ENCODE measurements at regions not wholly inside any gene's neighbourhood (a gene's known extent, or its start where the extent isn't known, plus 50 kb on each side); places are given as distances from the start of the nearest gene placed in this dataset.

DNA sequence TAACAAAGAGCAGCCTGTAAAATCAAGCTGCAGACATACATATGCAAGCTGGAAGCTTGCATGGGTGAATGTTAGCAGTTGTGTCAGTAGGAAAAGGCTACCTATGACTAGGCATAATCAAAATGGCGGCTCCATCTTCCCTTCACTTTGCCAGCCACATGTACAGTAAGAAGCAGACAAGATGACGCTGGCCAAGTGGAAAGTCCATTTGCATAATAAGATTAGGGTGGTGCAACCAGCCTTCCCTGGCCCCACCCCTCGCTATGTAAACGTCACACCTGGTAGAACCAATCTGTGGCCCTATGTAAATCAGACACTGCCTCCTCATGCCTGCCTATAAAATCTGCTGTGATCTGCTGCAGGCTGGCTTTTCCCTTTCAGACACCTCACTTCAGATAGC lies 171.9 kb upstream of the USP25 start:
- DNase-seq: no peak

DNA sequence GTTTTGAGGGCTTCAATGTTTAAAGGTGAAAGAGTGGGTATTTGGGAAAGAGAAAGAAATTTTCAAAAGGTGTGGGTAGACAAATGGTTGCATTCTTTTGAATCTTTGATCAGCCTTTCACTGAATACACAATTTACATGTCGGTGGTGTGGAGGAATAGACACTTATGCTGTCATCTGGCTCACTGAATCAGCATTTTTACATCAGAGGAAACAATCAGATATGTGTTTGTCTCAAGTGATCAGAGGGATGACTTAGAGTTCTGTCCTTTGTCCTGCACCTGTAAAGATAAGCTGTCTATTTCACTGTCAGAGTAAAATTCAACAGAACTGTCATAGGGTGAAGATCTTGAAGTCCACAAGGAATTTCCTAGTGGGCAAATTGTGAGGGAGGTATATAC lies 170.9 kb upstream of the USP25 start:
- no peak for DNase-seq

DNA sequence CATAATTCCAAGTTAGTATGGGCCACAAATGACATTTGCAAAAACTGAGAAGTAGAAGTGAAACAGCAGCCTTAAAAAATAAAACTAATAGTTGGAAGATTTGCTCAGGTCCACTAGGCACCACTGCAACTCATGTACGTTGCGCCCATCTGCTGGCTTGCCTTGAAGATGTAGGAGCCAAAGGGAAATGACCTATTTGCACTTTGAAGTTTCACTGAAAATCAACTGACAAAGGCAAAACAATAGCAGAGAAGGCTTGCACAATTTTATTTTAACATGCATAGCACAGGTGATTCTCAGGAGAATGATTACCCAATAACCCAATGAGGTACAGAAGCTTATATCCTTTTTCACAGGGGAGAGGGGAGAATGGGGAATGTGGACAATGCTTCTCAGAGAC lies 170.1 kb upstream of the USP25 start:
- no peak for DNase-seq

DNA sequence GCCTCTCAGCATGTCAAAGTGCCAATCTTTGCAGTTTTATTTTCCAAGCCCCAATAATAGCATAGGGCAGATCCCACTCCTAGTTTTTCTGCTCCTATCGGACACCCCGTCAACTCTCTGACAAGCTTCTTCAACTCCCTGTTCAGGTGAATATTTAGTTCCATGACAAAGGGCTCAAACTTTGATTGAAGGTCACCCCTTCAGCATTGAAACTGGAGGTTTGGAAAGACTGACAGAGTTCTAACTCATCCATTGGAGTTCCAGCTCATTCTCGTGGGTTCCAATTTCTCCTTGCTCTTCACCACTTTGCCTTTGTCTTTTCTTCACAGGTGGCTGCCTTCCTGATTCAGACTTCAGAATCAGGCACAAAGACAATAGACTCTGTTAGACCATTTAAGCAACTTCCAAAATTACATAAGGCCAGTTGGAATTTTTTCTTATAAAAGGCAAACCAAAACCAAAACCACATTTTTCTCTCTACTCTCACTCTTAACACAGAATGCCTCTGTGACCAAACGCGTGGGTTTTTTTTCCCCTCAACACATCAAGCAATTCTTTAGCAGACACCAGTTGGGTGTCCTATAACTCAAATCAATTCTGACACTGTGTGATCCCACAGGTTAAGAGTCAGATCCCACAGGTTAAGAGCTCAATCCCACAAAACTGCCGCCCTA lies 169.3 kb upstream of the USP25 start:
- no peak for DNase-seq

DNA sequence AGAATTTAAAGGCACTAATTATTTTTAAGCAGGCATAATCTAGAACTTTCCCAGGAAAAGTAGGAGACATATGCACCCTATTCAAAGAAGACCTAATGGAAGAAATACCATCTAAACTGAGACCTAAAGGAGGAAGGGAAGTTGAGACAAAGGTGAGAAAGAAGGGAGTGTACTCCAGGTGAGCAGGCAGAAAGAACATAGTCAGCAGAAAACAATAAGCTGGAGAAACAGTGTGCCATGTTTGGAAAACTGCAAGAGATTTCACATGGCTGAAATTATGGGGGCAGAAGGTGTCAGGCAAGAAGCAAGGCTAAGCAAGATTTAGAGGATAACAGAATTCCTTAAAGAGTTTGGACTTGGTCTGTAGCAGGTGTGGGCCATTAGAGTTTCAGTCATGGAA lies 167.0 kb upstream of the USP25 start:
- DNase-seq: no peak

DNA sequence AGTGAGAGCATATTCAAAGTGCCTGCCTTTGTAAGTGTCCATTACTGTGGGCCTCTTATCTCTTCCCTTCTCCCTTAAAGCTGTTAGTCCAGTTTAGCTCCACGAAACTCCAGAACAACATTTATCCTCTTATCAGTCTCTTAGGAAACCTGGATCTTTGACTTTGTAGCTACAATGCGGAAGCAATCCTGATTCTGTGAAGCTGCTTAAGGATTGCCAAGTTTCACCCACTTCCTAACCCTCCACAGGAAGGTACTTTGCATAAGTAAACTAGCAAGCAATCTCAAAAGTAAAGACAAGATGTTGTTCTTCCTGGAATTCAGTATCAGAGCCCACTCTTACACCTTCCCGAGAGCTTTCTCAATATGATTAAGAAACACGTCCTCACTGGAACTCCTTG lies 164.9 kb upstream of the USP25 start:
- DNase-seq: no peak

DNA sequence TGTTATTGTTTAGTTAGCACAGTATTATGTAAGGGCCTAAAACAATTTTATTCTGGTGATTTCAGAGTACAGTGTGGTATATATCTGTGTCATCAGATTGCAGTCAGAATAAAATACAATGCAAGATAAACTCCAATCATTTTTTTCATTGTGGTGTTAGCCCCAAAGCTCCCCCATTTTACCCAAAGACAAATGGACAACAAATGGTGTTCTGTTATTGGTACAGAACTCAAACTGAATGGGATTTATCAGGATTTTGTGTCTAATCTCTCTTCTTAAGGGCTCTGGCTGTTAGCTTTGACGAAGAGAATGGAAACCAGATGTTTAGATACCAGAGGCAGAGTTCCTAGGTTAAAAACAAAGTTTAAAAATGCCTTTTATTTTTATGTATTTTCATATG lies 163.1 kb upstream of the USP25 start:
- no peak for DNase-seq

DNA sequence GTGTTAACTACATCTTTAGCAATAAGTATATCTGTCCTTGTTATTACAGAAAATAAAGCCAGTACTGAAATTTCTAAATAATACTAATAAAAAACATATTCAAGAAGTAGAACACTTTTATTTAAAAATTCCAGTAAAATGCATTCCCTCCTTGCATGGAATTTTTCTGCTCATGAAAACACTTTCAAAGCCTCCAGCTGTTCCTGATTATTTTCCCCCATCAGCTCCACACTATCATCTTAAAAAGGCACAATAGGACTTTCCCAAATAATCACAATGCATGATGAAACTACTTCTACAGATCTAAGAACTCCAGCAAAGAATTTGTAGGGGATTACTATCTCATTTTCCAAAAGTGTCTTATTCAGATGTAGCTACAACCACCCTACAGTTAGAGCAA lies 162.6 kb upstream of the USP25 start:
- no peak for DNase-seq

DNA sequence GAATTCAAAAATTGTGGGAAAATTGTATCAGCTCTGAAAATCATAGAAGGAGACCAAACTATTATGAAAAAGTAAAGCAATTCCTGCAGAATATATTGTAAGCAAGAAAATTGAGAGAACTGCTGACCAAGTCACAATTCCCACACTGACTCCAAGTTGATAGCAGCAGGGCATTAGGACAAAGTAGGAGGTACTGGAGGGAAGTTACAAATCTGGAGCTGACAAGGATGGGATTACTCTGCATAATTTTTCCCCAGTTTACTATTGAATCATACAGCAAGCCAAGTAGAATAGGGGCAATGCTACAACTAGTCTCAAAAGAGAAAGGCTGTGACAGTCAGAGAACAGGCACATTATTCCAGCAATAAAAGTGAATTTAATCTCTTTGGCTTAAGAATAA lies 161.3 kb upstream of the USP25 start:
- no peak for DNase-seq

DNA sequence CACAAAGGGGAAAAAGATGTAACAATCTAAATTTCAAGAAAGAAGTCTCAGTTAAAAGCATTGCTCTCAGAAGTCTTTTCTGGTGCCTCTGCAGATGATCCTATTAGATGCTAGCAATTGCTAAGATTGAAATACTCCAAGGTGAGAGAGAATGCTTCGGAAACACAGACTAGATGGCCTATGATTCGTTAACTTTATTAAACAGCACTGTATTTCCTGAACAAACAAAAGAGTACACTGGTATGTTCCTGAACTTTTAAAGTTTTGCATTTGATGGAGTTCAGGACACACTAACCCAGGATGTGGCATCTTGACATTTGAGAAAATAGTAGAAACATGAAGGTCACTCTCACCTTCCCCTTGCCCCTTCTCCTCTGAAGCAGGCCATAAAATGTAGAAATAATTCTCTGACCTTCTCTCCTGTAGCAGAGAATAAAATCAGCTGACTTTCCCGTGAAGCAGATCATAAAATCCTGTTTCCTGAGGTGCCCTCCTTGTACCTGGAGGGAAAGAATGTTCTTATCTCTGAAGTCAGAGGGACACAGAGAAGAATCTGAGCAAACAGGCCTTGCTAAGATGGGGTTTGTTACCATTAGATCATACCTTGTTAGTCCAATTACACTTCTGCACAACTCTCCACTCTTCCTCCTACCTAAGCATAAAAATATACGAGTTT lies 142.9 kb upstream of the USP25 start:
- DNase-seq: no peak

DNA sequence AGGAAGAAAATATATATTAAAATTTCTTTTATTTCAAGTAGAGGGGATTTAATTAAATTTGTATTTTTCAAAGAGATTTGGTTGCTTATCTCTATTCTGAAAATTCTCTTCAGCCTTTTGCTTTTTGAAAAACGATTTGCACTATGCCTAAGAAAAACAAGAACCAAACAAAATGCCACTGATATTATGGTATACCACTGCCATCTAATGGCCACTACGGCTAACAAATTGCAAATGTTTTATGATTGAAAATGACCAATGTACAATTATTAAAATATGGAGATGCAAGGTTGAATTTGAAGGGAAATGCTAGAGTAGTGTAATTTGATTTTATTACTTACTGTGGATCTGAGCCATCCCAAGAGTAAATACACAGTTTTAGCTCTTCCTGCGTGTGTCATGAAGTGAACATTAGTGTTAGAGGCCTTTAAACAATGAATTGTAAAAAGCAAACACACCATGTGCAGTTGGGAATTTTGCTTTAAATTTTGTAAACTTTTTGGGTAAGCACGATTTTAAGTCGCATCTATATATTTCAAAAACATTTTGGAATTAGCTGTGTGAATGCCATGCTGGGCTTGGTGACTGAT lies 137.4 kb upstream of the USP25 start:
- no peak for DNase-seq

DNA sequence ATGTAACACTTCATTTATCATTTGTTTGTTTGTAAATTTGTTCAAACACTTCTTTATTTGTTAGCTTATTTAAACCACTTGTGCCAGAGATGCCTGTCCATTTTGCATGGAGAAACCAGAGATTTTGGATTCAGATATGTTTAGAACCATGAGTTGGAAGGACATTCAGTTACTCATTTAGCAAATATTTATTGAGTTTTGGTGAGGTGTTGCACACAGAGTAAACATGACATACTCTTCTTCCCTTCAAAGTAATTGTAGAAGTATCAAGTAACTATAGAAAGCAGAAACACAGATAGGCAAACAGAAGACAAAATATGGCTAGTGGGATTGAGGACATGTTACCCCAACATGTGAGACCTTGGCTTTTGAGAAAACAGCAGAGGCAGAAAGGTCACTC lies 136.8 kb upstream of the USP25 start:
- no peak for DNase-seq

DNA sequence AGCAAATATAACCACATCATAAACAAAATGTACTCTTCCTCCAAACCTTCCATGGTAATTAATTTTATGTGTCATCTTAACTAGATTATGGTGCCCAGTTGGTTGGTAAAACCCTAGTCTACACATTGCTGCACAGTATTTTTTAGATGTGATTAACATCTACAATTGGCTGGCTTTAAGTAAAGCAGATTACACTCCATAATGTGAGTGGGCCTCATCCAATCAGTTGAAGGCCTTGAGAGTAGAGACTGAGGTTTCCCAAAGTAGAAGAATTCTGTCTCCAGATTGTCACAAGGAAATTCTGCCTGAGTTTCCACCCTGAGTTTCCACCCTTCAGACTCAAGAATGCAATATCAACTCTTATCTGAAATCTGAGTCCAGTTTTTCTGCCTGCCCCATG lies 128.4 kb upstream of the USP25 start:
- no peak for DNase-seq

DNA sequence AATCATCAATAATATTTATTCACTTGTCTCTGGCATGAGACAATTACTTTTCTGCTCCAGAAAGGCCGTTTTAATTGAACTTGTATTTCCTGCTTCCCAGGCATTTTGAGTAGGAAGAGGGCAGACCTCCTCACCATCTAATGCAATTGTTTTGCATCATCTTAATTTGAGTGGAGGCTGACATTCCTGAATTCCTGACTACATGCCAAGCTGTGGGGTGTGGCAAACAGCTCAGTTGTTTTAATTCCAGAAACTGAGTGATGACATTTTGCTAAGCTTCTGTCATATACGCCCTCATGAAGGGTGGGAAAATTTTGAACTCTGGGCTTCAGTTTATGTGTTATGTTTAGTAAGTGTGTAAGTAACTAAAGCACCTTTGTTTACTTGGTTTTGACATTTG lies 125.4 kb upstream of the USP25 start:
- DNase-seq: no peak

DNA sequence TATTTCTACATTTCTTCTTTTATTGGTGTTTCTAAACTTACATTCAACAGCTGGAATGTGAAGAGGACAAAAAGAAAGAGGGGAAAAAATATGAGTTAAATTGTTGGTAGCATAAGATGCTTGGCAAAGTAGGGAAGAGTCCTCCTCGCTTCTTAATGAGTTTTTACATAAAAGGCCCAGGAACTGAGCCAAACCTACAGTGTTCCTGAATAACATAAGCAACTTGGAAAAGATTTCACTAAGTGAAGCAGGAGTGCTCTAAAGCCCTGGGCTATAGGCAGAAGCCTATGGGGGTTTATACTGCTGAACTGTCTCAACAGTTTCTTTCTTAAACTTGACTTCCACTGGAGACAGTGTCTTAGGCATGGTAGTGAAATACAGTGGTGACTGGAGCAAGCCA lies 115.0 kb upstream of the USP25 start:
- DNase-seq: no peak

DNA sequence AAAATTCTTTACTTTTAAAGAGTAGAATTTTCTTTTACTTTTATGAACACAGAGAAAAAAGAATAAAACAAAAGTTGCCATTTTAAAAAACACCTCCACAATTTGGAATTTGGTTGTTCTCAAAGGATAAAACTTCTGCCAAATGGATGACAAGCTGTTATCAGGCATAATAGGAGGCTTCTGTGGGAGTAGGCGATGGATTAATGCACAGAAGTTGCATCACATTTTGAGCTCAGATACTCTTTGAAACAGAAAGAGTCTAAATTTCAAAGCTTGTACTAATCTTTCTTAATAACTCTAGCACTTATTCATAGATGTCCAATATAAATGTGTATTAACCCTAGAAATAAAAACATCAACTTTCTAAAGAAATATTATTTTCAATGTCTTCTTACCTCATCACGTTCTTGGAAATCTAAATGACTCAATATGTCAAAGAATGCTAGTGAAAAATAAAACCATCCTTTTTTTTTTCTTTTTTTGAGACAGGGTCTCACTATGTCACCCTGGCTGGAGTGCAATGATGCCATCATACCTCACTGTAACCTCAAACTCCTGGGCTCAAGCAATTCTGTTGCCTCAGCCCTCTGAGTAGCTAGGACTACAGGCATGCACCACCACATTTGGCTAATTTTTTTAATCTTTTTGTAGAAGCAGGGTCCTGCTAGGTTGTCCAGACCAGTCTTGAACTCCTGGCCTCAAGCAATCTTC lies 112.8 kb upstream of the USP25 start:
- DNase-seq: no peak

DNA sequence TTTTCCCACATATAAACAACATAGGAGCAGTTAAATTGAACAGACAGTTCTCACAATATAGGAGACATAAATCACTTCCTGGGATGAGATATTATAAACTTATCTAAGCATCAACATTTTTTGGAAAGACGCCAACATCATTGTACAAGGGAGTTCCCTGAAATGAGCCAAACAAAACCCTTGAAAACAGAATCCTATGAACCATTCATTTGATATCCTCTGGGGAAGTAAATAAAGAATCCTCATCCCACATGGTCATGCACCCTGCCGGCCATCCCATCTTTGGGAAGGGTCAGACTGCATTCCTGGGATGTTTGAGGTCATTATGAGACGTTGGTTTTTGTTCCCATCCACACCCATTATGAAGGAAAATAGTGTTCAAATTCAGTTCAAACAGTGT lies 111.8 kb upstream of the USP25 start:
- no peak for DNase-seq

DNA sequence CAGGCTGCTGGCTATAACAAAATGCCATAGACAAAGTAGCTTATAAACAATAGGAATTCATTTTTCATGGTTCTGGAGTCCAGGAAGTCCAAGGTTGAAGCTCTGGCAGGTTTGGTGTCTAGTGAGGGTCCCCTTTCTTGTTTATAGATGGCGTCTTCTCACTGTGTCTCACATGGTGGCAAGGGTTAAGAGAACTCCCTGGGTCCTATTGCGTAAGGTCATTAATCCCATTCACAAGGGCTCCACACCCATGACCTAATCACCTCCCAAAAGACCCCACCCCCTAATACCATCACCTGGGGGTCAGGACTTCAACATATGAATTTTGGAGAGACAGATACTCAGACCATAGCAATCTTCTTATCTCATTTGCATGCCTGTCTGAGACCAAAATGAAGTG lies 108.9 kb upstream of the USP25 start:
- DNase-seq: no peak

DNA sequence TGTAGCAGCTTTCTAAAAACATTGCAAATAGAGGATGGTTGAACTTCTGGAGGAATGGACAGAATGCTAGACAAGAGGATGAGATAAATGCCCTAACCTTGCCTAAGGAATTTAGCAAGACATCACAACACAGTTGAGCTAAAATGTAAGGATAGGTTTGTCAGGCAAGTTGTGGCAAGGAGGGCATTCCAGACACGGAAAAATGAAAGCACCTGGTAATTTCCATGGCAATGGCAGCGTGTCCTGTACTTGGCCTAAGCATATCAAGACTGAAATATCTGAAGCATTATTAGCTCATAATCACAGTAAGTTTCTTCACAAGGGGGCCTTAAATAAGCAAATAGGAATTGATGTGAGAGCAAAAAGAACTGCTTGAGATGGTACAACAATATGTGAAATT lies 105.1 kb upstream of the USP25 start:
- no peak for DNase-seq

DNA sequence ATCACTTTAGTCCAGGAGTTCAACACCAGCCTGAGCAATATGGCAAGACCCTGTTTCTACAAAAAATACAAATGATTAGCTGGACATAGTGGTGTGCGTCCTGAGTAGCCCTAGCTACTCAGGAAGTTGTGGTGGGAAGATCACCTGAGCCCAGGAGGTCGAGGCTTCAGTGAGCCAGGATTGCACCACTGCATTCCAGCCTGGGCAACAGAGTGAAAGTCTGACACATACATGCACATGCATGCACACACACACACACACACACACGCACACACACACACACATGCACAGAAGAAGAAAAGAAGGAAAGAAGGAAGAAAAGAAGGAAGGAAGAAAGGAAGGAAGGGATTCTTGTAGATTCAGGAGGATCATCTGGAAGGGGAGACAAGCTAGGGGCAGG lies 104.4 kb upstream of the USP25 start:
- DNase-seq: no peak

DNA sequence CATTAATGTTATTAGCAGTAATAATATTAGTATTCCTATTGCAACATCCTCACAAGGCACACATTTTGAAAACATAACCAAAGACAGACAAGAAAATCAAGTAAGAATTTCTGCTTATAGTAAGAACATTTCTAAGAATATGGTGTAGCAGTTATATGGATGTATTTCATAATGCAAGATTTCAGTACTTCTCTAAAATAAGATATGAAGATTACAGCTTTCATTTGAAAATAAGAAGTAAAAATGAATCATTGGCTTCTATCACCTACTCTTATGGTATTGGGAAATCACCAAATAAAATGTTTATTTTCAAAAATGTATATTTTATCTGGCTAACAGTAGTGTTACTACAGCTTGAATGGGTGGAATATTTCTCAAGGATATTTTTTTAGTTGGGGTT lies 103.8 kb upstream of the USP25 start:
- DNase-seq: no peak

DNA sequence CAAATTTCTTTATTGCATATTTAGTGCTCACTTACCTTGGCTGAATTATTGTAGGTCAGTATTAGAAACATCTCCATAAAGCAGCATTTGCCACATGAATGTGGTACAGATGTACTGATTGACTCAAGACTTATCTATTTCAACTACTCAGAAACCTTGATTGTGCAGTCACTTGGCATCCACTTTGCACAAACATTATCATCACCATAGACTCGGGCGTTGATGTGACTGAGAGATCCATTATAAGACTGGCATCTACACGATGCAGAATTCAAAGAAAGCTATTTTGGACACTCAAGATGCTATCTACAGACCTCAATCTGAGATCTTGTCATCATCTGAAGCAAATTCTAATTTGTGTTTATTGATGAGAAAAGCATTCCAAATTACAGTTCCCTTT lies 102.8 kb upstream of the USP25 start:
- DNase-seq: no peak

DNA sequence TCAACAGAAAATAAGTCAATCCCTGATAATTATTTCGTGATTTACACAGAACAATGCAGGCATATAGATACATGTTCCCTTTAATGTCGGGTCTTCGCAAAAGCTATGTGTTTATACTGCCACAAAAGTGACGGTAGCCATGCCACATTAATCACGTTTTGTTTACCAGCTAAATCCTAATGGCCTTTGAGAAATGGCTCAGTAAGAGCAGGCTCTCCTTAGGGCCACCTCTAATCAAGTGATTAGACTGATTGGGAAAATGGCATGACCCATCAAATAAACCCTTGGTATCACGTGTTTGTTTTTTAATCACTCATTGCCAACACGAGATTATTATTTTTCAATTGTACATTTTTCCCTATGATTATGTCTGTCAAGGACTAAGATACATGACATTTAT lies 102.0 kb upstream of the USP25 start:
- no peak for DNase-seq

DNA sequence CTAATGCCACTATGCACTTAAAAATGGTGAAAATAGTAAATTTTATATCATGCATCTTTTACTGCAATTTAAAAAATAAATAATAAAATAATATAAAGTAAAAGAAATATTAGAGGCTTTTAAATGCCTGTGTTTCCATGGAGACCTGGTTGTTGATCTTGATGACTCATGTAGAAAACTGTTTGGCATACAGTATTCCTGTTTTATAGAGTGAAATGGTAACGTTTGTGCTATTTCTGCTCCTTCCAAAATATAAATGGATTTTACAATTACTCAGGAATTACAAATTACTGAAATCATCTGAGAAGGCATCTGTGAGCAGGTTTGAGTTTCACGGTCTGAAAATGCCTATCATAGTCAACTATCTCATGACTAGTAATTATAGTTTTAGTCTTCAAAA lies 98.4 kb upstream of the USP25 start:
- no peak for DNase-seq
